ENCODE measurements at regions not wholly inside any gene's neighbourhood (a gene's known extent, or its start where the extent isn't known, plus 50 kb on each side); places are given as distances from the start of the nearest gene placed in this dataset.
"Not testable (repeated sequence)": the region's sequence is repeated elsewhere in the genome, so short reads cannot be mapped to it uniquely, and the experiment has no call there.

- no peak for DNase-seq (ENCODE audit: low read depth)
Observed at GRCh38 chr5:157978061-157978460, 119.1 kb upstream of the CLINT1 start.

GRCh38 chr5:157976429-157976828 lies 117.5 kb upstream of the CLINT1 start:
- no peak for DNase-seq (ENCODE audit: low read depth)

DNA sequence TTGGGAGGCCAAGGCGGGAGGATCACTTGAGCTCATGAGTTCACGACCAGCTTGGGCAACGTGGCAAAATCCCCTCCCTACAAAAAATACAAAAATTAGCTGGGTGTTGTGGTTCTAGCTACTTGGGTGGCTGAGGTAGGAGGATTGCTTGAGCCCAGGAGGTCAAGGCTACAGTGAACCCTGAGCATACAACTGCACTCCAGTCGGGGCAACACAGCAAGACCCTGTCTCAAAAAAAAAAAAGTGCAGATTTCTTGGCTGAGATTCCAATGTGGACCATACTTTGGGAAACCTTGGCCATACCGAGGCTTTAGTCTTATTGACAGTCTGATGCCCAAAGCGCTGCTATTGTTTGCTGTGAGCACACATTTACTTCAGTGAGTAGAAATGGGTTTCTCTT lies 113.6 kb upstream of the CLINT1 start:
- DNase-seq (ENCODE audit: low read depth): no peak

GRCh38 chr5:157971571-157972216 lies 112.7 kb upstream of the CLINT1 start:
- DNase-seq (ENCODE audit: low read depth): no peak

DNA sequence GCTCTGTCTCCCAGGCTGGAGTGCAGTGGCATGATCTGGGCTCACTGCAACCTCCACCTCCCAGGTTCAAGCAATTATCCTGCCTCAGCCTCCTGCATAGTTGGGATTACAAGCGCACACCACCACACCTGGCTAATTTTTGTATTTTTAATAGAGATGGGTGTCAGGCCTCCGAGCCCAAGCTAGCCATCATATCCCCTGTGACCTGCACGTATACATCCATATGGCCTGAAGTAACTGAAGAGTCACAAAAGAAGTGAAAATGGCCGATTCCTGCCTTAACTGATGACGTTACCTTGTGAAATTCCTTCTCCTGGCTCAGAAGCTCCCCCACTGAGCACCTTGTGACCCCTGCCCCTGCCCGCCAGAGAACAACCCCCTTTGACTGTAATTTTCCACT lies 109.6 kb upstream of the CLINT1 start:
- not testable (repeated sequence) for DNase-seq (ENCODE audit: low read depth)

DNA sequence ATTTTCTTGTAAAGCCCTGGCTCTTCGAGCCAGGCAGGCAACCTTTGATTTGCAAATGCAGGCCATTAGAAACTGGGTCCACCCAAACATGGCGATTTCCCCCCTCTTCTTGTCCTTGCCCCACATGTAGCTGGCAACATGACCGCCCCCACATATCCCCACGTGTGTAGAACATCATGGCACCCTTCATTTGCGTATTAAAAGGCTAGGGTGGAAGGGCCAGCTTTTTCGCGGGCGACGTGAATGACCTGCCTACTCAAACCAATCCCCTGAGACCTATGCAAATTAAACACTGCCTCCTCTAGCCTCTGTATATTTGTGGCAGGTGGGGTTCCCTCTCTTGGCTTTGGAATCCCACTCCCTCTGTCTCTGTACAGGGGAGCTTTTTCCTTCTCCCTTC lies 107.0 kb upstream of the CLINT1 start:
- DNase-seq (ENCODE audit: low read depth): no peak

GRCh38 chr5:157965040-157965678 lies 106.2 kb upstream of the CLINT1 start:
- DNase-seq (ENCODE audit: low read depth): no peak

DNA sequence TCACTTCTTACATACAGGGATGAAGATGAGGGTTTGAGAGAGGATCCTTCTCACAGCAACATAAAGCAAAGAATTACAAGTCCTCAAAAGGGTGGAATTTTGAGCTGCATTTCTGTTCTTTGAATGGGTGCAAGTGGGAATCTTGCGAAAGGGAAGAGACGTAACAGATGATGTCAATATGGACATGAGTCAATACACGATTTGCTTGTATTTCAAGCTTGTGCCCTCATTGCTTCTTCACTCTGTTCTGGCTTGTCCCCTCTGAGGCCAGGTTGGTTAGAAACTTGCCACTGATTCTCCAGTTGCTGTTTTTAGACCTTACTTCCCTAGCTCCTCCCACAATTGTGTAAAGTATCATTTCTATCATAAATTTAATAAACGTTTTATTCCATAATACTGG lies 104.8 kb upstream of the CLINT1 start:
- DNase-seq (ENCODE audit: low read depth): no peak

- no peak for DNase-seq (ENCODE audit: low read depth)
Observed at GRCh38 chr5:157963244-157963643, 104.3 kb upstream of the CLINT1 start.

- not testable (repeated sequence) for DNase-seq (ENCODE audit: low read depth)
Observed at GRCh38 chr5:157962686-157963085, 103.7 kb upstream of the CLINT1 start.

DNA sequence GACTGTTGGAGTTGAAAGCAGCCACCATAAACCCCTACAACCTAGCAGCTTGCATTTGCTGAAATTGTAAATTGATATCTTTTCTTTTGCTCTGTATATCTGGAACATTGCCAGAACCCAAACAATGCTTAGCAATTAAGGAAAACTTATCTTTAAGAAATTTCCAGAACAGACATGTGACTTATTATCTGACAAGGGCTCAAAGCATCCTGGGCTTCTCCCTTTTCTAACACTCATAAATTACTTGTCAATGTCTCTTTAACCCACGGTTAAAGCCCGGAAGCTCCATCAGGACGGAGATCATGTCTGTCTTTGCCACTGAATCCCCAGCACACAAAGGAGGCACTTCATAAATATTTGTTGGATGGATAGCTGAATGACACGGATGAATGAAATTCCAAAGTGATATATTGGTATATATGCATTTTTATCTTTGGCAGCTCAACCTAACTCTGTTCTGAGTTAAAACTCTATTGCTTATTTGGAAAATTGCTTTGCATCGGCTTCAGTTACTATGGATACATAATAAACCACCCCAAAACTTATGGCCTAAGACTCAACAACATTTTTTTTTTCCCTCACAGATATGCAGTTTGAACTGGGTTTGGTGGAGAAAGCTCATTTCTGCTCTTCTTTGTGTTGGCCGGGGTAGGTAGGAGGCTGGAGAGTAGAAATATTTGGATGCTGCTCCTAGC lies 103.1 kb upstream of the CLINT1 start:
- no peak for DNase-seq (ENCODE audit: low read depth)

- DNase-seq (ENCODE audit: low read depth): no peak
Observed at GRCh38 chr5:157961176-157961575, 102.2 kb upstream of the CLINT1 start.

- DNase-seq (ENCODE audit: low read depth): no peak
Observed at GRCh38 chr5:157959370-157959769, 100.4 kb upstream of the CLINT1 start.

- no peak for DNase-seq (ENCODE audit: low read depth)
Observed at GRCh38 chr5:157956271-157956885, 97.4 kb upstream of the CLINT1 start.

DNA sequence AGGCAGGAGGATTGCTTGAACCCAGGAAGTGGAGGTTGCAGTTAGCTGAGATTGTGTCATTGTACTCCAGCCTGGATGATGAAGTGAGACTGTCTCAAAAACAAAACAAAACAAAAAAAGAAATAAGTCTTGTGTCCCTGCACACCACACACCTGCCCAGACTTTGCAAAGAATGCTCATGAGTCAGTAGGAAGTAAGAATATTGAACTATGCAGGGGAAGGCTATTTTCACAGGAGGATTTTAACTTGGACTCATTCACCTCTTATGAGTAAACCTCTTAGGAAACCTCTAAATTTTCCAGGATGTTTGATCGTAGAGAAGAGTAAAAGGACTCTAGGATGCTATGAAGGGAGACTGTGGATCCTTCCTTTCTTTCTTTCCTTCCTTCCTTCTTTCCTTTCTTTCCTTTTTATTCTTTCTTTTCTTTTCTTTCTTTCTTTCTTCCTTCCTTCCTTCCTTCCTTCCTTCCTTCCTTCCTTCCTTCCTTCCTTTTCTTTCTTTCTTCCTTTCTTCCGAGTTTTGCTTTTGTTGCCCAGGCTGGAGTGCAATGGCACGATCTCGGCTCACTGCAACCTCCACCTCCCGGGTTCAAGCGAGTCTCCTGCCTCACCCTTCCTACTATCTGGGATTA lies 96.7 kb upstream of the CLINT1 start:
- no peak for DNase-seq (ENCODE audit: low read depth)

- DNase-seq (ENCODE audit: low read depth): no peak
Observed at GRCh38 chr5:157952374-157952685, 93.4 kb upstream of the CLINT1 start.

- DNase-seq (ENCODE audit: low read depth): no peak
Observed at GRCh38 chr5:157951673-157952373, 92.9 kb upstream of the CLINT1 start.

DNA sequence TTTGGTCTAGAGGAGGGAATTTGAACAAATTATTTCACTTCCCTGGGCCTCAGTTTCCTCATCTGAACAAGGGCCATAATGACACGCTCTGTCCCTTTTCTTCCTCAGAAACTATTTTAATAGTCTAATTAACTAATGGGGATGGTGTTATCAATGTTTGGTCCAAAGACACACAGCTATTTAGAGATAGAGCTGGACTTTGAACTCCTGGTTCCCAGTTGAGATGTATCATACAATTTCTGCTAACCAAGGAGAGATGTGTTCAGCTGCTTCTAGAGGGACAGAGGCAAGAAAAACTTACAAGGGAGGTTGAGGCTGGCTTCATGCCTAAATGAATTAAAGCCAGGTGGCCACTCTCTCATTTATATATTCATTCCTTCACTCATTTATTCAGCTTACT lies 90.6 kb upstream of the CLINT1 start:
- DNase-seq (ENCODE audit: low read depth): no peak

DNA sequence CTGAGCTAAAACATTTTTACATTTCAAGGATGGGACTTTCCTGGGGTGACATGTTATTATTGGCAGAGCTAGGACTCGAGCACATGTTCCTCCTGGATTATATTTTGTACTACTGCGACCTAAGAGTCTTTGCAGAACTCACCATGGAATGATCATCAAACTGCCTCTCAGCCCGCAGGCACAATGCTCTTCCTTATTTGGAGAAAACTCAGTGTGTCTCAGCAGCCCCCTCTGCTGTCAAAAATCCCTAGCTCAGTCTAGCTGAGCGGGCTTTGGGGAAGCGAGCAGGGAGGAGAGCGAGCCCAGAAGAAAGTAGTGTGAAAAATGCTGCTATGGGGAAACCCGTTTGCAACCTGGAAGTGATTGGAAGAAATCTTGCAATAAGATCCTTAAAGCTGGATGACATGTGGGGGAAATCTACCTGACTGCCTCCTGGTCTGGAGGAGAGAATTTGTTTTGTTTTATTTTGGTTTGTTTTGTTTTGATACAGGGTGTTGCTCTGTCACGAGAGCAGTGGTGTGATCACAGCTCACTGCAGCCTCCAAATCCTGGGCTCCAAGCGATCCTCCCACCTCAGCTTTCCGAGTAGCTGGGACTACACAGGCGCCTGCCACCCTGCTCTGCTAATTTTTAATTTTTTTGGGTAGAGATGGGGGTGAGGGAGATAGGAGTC lies 89.9 kb upstream of the CLINT1 start:
- DNase-seq (ENCODE audit: low read depth): peak; percentile 87

DNA sequence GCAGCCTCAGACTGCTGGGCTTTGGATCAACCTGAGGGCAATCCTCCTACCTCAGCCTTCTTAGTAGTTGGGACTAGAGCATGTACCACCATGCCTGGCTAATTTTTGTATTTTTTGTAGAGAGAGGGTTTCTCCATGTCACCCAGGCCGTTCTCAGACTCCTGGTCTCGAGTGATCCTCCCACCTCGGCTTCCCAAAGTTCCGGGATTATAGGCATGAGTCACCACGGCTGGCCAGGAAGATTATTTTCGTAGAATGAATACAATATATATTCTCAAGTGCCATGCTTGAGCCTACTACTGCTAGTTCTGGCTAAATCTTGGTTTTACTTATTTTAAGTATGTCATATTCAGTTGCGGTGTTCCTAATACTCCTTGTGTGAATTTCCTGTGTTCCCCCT lies 88.2 kb upstream of the CLINT1 start:
- DNase-seq (ENCODE audit: low read depth): no peak

- DNase-seq (ENCODE audit: low read depth): not testable (repeated sequence)
Observed at GRCh38 chr5:157945822-157946221, 86.9 kb upstream of the CLINT1 start.

DNA sequence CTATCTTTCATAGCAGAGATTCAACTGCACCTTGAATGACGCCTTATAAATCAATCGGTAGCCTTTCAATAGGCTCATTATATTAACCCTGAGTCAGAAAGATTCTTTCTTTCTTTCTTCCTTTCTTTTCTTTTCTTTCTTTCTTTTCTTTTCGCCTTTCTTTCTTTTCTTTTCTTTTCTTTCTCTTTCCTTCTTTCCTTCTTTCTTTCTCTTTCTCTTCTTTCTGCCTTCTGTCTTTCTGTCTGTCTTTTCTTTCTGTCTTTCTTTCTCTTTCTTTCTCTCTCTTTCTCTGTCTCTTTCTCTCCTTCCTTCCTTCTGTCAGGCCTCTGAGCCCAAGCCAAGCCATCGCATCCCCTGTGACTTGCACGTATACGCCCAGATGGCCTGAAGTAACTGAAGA lies 86.0 kb upstream of the CLINT1 start:
- no peak for DNase-seq (ENCODE audit: low read depth)
